Transverse colon (tissue), 4 donors: ENCODE measurements at regions not wholly inside any gene's neighbourhood (a gene's known extent, or its start where the extent isn't known, plus 50 kb on each side); places are given as distances from the start of the nearest gene placed in this dataset.

Source experiments
- DNase-seq: peaks from one replicate; pipeline ENCODE4 v3.0.0-alpha.2; 2019
- H3K27ac ChIP-seq, 4 donors: fragments of 200-600 bp; sonication (generic); 2 replicates each; pipeline ENCODE4 v1.5.1; 2016 to 2018; ENCODE audit warnings: inconsistent platforms in 4 of 4
- H3K27me3 ChIP-seq: fragments of 200-600 bp; sonication (generic); 2 replicates; pipeline ENCODE4 v1.5.1; 2017; ENCODE audit warnings: inconsistent platforms
- H3K36me3 ChIP-seq, 4 donors: fragments of 200-600 bp; sonication (generic); 2 replicates each; pipeline ENCODE4 v1.5.1; 2017 to 2019; ENCODE audit warnings: inconsistent platforms in 4 of 4
- H3K4me1 ChIP-seq, 4 donors: fragments of 200-600 bp; sonication (generic); 2 replicates each; pipeline ENCODE4 v1.5.1; 2017 to 2020; ENCODE audit warnings: inconsistent platforms in 4 of 4
- H3K4me3 ChIP-seq, 4 donors: fragments of 200-600 bp; sonication (generic); 1 replicate in 1 of 4; 2 replicates in 3 of 4; pipeline versions ENCODE4 v1.5.1 to v1.6.1; 2017 to 2019; ENCODE audit warnings: inconsistent platforms in 4 of 4
- H3K9me3 ChIP-seq, 2 donors: fragments of 200-600 bp; sonication (generic); 2 replicates each; pipeline ENCODE4 v1.5.1; 2017 to 2019; ENCODE audit warnings: inconsistent platforms in 2 of 2
- EP300 ChIP-seq: sonication (generic); formaldehyde crosslinking; IDR thresholded peaks from one replicate; pipeline ENCODE4 v1.6.1; 2017; ENCODE audit warnings: antibody characterized with exemption, low read depth
- POLR2A ChIP-seq: fragments of 450-650 bp; IDR thresholded peaks from one replicate; pipeline ENCODE4 v1.6.1; 2016; ENCODE audit warnings: antibody characterized with exemption, mild to moderate bottlenecking, moderate library complexity
- POLR2AphosphoS5 ChIP-seq, 3 donors: sonication (generic); formaldehyde crosslinking; IDR thresholded peaks; one replicate each; pipeline ENCODE4 v1.6.1; 2016; ENCODE audit warnings: antibody characterized with exemption in 3 of 3
- WGBS, 2 donors: methylation state at CpG; one replicate each; pipeline ENCODE4 v1.1.5; 2018; ENCODE audit warnings: low coverage in 1 of 2; 5-methylcytosine and 5-hydroxymethylcytosine counted together
- in situ Hi-C, 4 donors: fragments of 200-750 bp; cut with MboI; loops; one replicate each; pipeline versions ENCODE4 v1.15.0 to v1.15.1; 2017; ENCODE audit warnings: low sequenced_read_pairs in 3 of 4, low pct_ligation_motif_present in 1 of 4, low pct_unique_long_range_greater_than_20kb in 1 of 4
- intact Hi-C: fragments of 100-400 bp; cut with DNase I; formaldehyde crosslinking; loops from one replicate; pipeline ENCODE4 v1.15.1; 2023; ENCODE audit warnings: low total_unique reads
- TF ChIP-seq, protein P1 (sequence below), 5 experiments: fragments of 200-600 bp in 3 of 5; fragments of 450-650 bp in 2 of 5; sonication (generic) in 3 of 5; IDR thresholded peaks; 1 replicate in 2 of 5; 2 replicates in 3 of 5; pipeline ENCODE4 v1.5.1; 2016 to 2017; ENCODE audit warnings: antibody characterized with exemption in 5 of 5, inconsistent platforms in 3 of 5, mild to moderate bottlenecking in 2 of 5, moderate library complexity in 1 of 5

GRCh38 chr2:104344306-104344705, 509.6 kb upstream of the POU3F3 start:
- H3K36me3 ChIP-seq: no peaks in the 10 kb centered on the region
- H3K27me3 ChIP-seq: no peaks in the 10 kb centered on the region
- H3K9me3 ChIP-seq: no peaks in the 10 kb centered on the region
- in situ Hi-C loops: no loop called here
- no peaks in the 10 kb centered on the region for H3K4me1 ChIP-seq
- 48 to 49% methylated on average over 5 of the region's 5 CpGs for WGBS, 2 donors
- no peak overlapping the region for H3K4me3 ChIP-seq
- intact Hi-C loops: no loop called here
- DNase-seq: no peak
- TF ChIP-seq EP300 (no peak), POLR2AphosphoS5 (IDR thresholded peaks at IDR 0.05) (no peak), POLR2A (no peak)
- TF ChIP-seq, protein P1, sequence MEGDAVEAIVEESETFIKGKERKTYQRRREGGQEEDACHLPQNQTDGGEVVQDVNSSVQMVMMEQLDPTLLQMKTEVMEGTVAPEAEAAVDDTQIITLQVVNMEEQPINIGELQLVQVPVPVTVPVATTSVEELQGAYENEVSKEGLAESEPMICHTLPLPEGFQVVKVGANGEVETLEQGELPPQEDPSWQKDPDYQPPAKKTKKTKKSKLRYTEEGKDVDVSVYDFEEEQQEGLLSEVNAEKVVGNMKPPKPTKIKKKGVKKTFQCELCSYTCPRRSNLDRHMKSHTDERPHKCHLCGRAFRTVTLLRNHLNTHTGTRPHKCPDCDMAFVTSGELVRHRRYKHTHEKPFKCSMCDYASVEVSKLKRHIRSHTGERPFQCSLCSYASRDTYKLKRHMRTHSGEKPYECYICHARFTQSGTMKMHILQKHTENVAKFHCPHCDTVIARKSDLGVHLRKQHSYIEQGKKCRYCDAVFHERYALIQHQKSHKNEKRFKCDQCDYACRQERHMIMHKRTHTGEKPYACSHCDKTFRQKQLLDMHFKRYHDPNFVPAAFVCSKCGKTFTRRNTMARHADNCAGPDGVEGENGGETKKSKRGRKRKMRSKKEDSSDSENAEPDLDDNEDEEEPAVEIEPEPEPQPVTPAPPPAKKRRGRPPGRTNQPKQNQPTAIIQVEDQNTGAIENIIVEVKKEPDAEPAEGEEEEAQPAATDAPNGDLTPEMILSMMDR (IDR thresholded peaks at IDR 0.05): no peak
- H3K27ac ChIP-seq: no peak overlapping the region

- 86% methylated on average over 2 of the region's 2 CpGs; no CpG with 5 or more reads in 1 of the 2 donors for WGBS, 2 donors
- H3K27ac ChIP-seq: no peak overlapping the region
- no peak for DNase-seq
- no peaks in the 10 kb centered on the region for H3K27me3 ChIP-seq
- in situ Hi-C loops (no loop called here), intact Hi-C loops (no loop called here)
- H3K4me1 ChIP-seq: no peaks in the 10 kb centered on the region
- TF ChIP-seq, protein P1 (IDR thresholded peaks at IDR 0.05): no peak
- TF ChIP-seq EP300 (no peak), POLR2A (no peak), POLR2AphosphoS5 (IDR thresholded peaks at IDR 0.05) (no peak)
- H3K9me3 ChIP-seq: no peaks in the 10 kb centered on the region
- H3K4me3 ChIP-seq: no peak overlapping the region
- H3K36me3 ChIP-seq: no peaks in the 10 kb centered on the region
These were observed 508.9 kb upstream of the POU3F3 start for GRCh38 chr2:104344985-104345384.

DNA sequence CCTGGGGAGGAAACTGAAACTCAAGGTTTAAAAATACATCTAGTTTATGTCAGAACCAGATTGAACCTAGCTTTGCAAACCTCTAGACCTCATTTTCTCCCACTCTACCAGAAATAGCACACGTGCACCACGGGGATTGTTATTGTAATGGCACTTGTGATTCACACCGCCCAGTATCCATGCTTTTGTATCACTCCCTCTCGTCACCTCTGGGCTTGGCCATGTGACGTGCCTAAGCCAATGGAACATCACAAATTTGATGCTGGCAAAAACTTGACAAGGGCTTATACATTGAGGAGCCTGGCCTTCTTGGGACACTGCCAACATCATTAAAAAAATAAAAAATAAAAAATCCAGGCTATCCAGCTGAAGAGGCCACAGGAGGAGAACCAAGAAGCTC, 495.8 kb upstream of the POU3F3 start:
- DNase-seq: no peak
- Histone ChIP-seq H3K27ac (no peak overlapping the region), H3K27me3 (no peaks in the 10 kb centered on the region), H3K4me1 (no peaks in the 10 kb centered on the region), H3K36me3 (no peaks in the 10 kb centered on the region), H3K4me3 (no peak overlapping the region), H3K9me3 (no peaks in the 10 kb centered on the region)
- in situ Hi-C loops: no loop called here
- intact Hi-C loops: no loop called here
- 86 to 100% methylated on average over 1 to 5 of the region's 5 CpGs for WGBS, 2 donors
- TF ChIP-seq POLR2AphosphoS5 (IDR thresholded peaks at IDR 0.05) (no peak), EP300 (no peak), POLR2A (no peak)
- TF ChIP-seq, protein P1 (IDR thresholded peaks at IDR 0.05): no peak

DNA sequence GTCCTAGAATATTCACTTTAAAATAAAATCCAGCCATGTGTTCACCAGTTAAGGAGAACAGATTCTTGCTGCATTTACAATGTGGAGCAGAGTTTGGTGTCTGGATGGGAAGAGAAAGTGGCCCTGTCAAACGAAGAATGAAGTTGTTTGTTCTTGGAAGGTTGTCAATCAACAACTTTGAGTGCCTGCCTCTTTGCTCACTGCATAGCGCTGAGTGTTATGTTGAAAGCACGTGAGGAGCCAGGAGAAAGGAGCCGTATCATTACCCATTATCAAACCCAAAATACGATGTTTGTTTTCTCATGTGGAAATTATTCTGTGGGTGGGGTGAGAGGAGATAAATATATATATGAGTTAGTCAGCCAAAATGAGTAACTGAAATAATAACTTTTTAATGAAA, 492.5 kb upstream of the POU3F3 start:
- 59 to 67% methylated on average over 5 of the region's 5 CpGs for WGBS, 2 donors
- TF ChIP-seq POLR2A (no peak), POLR2AphosphoS5 (IDR thresholded peaks at IDR 0.05) (no peak), EP300 (no peak)
- TF ChIP-seq, protein P1 (IDR thresholded peaks at IDR 0.05): no peak
- intact Hi-C loops (no loop called here), in situ Hi-C loops (no loop called here)
- Histone ChIP-seq H3K4me1 (no peaks in the 10 kb centered on the region), H3K27me3 (no peaks in the 10 kb centered on the region), H3K4me3 (no peak overlapping the region), H3K36me3 (no peaks in the 10 kb centered on the region), H3K9me3 (no peaks in the 10 kb centered on the region), H3K27ac (no peak overlapping the region)
- DNase-seq: no peak
